CD14-positive monocyte (primary cell): ENCODE measurements at regions not wholly inside any gene's neighbourhood (a gene's known extent, or its start where the extent isn't known, plus 50 kb on each side); places are given as distances from the start of the nearest gene placed in this dataset.

ENCODE experiments used
- DNase-seq, 3 donors: peaks; one replicate each; pipeline ENCODE4 v3.0.0-alpha.2; 2011 to 2022
- H2AFZ ChIP-seq: 2 replicates; pipeline ENCODE4 v1.6.0; 2012; ENCODE audit warnings: mild to moderate bottlenecking, low read depth, low read length, inconsistent platforms; ENCODE audit not compliant: insufficient read depth, poor library complexity, severe bottlenecking
- H3K27ac ChIP-seq, 2 donors: 1 replicate in 1 of 2; 2 replicates in 1 of 2; pipeline ENCODE4 v1.5.1; 2012 to 2013; ENCODE audit warnings: low read length in 2 of 2, control low read depth in 1 of 2, inconsistent platforms in 1 of 2, low read depth in 1 of 2, mild to moderate bottlenecking in 1 of 2
- H3K27me3 ChIP-seq, 2 donors: one replicate each; pipeline versions ENCODE4 v1.6.0 to v1.6.1; 2011 to 2013; ENCODE audit warnings: low read length in 2 of 2; ENCODE audit not compliant: control insufficient read depth in 2 of 2, insufficient read depth in 2 of 2
- H3K36me3 ChIP-seq, 2 donors: replicated peaks in 1 of 2; 1 replicate in 1 of 2; 2 replicates in 1 of 2; pipeline versions ENCODE4 v1.5.1 to v1.6.1; 2012 to 2013; ENCODE audit warnings: low read length in 2 of 2, control low read depth in 1 of 2, inconsistent platforms in 1 of 2, mild to moderate bottlenecking in 1 of 2; ENCODE audit not compliant: insufficient read depth in 2 of 2, control insufficient read depth in 1 of 2
- H3K4me1 ChIP-seq, 2 donors: 1 replicate in 1 of 2; 2 replicates in 1 of 2; pipeline versions ENCODE4 v1.5.1 to v1.6.1; 2012 to 2013; ENCODE audit warnings: low read length in 2 of 2, control low read depth in 1 of 2, inconsistent platforms in 1 of 2, mild to moderate bottlenecking in 1 of 2, moderate library complexity in 1 of 2; ENCODE audit not compliant: insufficient read depth in 2 of 2, control insufficient read depth in 1 of 2
- H3K4me2 ChIP-seq: replicated peaks from 2 replicates; pipeline ENCODE3; 2012; ENCODE audit warnings: low read length, moderate library complexity, mild to moderate bottlenecking; ENCODE audit not compliant: poor library complexity, severe bottlenecking; ENCODE audit errors: extremely low read depth
- H3K4me3 ChIP-seq, 3 experiments: fragments of 200-600 bp in 1 of 3; sonication (generic) in 1 of 3; replicated peaks in 1 of 3; 1 replicate in 2 of 3; 2 replicates in 1 of 3; pipeline ENCODE4 v1.5.1; 2011 to 2013; ENCODE audit warnings: low read length in 3 of 3, mild to moderate bottlenecking in 3 of 3, control low read depth in 2 of 3, low read depth in 2 of 3, inconsistent platforms in 1 of 3, moderate library complexity in 1 of 3
- H3K79me2 ChIP-seq: 2 replicates; pipeline ENCODE4 v1.6.0; 2012; ENCODE audit warnings: mild to moderate bottlenecking, control low read depth, inconsistent platforms, low read length, moderate library complexity; ENCODE audit not compliant: insufficient read depth
- H3K9ac ChIP-seq: 2 replicates; pipeline ENCODE4 v1.6.0; 2017; ENCODE audit warnings: low read length, mild to moderate bottlenecking; ENCODE audit not compliant: insufficient read depth, poor library complexity, severe bottlenecking
- H3K9me3 ChIP-seq, 2 donors: replicated peaks in 1 of 2; 1 replicate in 1 of 2; 2 replicates in 1 of 2; pipeline versions ENCODE4 v1.5.1 to v1.6.1; 2012 to 2013; ENCODE audit warnings: low read length in 2 of 2, control low read depth in 1 of 2; ENCODE audit not compliant: control insufficient read depth in 1 of 2, insufficient read depth in 1 of 2
- H4K20me1 ChIP-seq: 2 replicates; pipeline ENCODE4 v1.6.0; 2012; ENCODE audit warnings: mild to moderate bottlenecking, low read length, control low read depth, moderate library complexity; ENCODE audit not compliant: insufficient read depth
- H3K27ac Mint-ChIP-seq, 7 donors: one replicate each; pipeline ENCODE4 v1.8.0; 2020; ENCODE audit warnings: mild to moderate bottlenecking in 7 of 7, mixed read lengths in 7 of 7, moderate library complexity in 6 of 7, inconsistent platforms in 2 of 7
- H3K27me3 Mint-ChIP-seq, 3 donors: one replicate each; pipeline ENCODE4 v1.8.0; 2021 to 2022; ENCODE audit warnings: low read depth in 3 of 3, mild to moderate bottlenecking in 3 of 3, mixed read lengths in 3 of 3, moderate library complexity in 3 of 3, inconsistent platforms in 1 of 3
- H3K36me3 Mint-ChIP-seq, 2 donors: one replicate each; pipeline ENCODE4 v1.8.0; 2020; ENCODE audit warnings: mixed read lengths in 2 of 2, inconsistent platforms in 1 of 2, mild to moderate bottlenecking in 1 of 2
- H3K4me1 Mint-ChIP-seq: one replicate; pipeline ENCODE4 v1.8.0; 2020; ENCODE audit warnings: mild to moderate bottlenecking, mixed read lengths
- H3K4me3 Mint-ChIP-seq, 2 donors: one replicate each; pipeline ENCODE4 v1.8.0; 2020; ENCODE audit warnings: mild to moderate bottlenecking in 2 of 2, mixed read lengths in 2 of 2, moderate library complexity in 1 of 2
- H3K9me3 Mint-ChIP-seq, 7 donors: one replicate each; pipeline ENCODE4 v1.8.0; 2020 to 2022; ENCODE audit warnings: mixed read lengths in 7 of 7, mild to moderate bottlenecking in 6 of 7, moderate library complexity in 6 of 7, inconsistent platforms in 2 of 7
- CTCF ChIP-seq: fragments of 200-600 bp; IDR thresholded peaks from one replicate; pipeline ENCODE4 v1.8.0; 2022; ENCODE audit warnings: antibody characterized with exemption, mild to moderate bottlenecking
- WGBS: methylation state at CpG from one replicate; pipeline ENCODE4 v1.1.5; 2013; ENCODE audit warnings: missing lambda C conversion rate; ENCODE audit not compliant: insufficient coverage; 5-methylcytosine and 5-hydroxymethylcytosine counted together
- intact Hi-C, 2 donors: fragments of 100-400 bp; cut with micrococcal nuclease; formaldehyde crosslinking; loops; one replicate each; pipeline versions ENCODE4 v1.15.0 to v1.15.1; 2023

GRCh38 chr1:215004121-215004827 is 78.3 kb upstream of the KCNK2 start:
- no peaks in the 10 kb centered on the region for H3K4me1 Mint-ChIP-seq
- no peak overlapping the region for H3K4me3 ChIP-seq
- no peak overlapping the region for H3K9ac ChIP-seq
- no peaks in the 10 kb centered on the region for H3K27me3 ChIP-seq
- no peaks in the 10 kb centered on the region for H3K9me3 ChIP-seq
- H3K27me3 Mint-ChIP-seq, result no peaks in the 10 kb centered on the region
- no peaks in the 10 kb centered on the region for H3K36me3 Mint-ChIP-seq
- H3K27ac Mint-ChIP-seq, result no peak overlapping the region
- H3K4me2 ChIP-seq, result no peak overlapping the region
- H3K4me1 ChIP-seq, result no peaks in the 10 kb centered on the region
- no peaks in the 10 kb centered on the region for H4K20me1 ChIP-seq
- DNase-seq, result no peak
- intact Hi-C loops, result no loop called here
- no peaks in the 10 kb centered on the region for H3K36me3 ChIP-seq
- peaks cover 0 to 6% (median 2%) of the 10 kb centered on the region in 7 donors for H3K9me3 Mint-ChIP-seq
- no peak overlapping the region for H3K27ac ChIP-seq
- TF ChIP-seq CTCF, result no peak
- WGBS, result no CpG with 5 or more reads among the region's 2 CpGs
- no peaks in the 10 kb centered on the region for H3K79me2 ChIP-seq
- no peak overlapping the region for H2AFZ ChIP-seq
- no peak overlapping the region for H3K4me3 Mint-ChIP-seq

- no peak overlapping the region for H3K9ac ChIP-seq
- H2AFZ ChIP-seq, result no peak overlapping the region
- no peak overlapping the region for H3K27ac ChIP-seq
- no peaks in the 10 kb centered on the region for H4K20me1 ChIP-seq
- no peak overlapping the region for H3K4me3 ChIP-seq
- no peak for TF ChIP-seq CTCF
- WGBS, result 96% methylated on average over 4 of the region's 5 CpGs
- no peak for DNase-seq
- no peaks in the 10 kb centered on the region for H3K9me3 ChIP-seq
- intact Hi-C loops, result no loop called here
- Mint-ChIP-seq H3K36me3 (no peaks in the 10 kb centered on the region), H3K4me3 (no peak overlapping the region), H3K9me3 (peaks cover 0 to 6% (median 2%) of the 10 kb centered on the region in 7 donors), H3K27me3 (no peaks in the 10 kb centered on the region), H3K4me1 (no peaks in the 10 kb centered on the region), H3K27ac (no peak overlapping the region)
- no peaks in the 10 kb centered on the region for H3K4me1 ChIP-seq
- H3K36me3 ChIP-seq, result no peaks in the 10 kb centered on the region
- H3K27me3 ChIP-seq, result no peaks in the 10 kb centered on the region
- no peaks in the 10 kb centered on the region for H3K79me2 ChIP-seq
- no peak overlapping the region for H3K4me2 ChIP-seq
These were observed 77.5 kb upstream of the KCNK2 start for GRCh38 chr1:215005078-215005477.
